Forelimb muscle (tissue), 1 donor: ENCODE measurements at regions not wholly inside any gene's neighbourhood (a gene's known extent, or its start where the extent isn't known, plus 50 kb on each side); places are given as distances from the start of the nearest gene placed in this dataset.

ENCODE experiments used
- DNase-seq: peaks from one replicate; pipeline ENCODE4 v3.0.0-alpha.2; 2013; ENCODE audit warnings: low read depth

- no peak for DNase-seq
These were observed 57.0 kb downstream of the PHLDA1 start for GRCh38 chr12:75974323-75975187.

GRCh38 chr12:75971253-75971652 is 60.3 kb downstream of the PHLDA1 start:
- DNase-seq: no peak

GRCh38 chr12:75970310-75970709 is 61.3 kb downstream of the PHLDA1 start:
- DNase-seq: no peak

- DNase-seq: no peak
These were observed 61.8 kb downstream of the PHLDA1 start for GRCh38 chr12:75969768-75970167.

- no peak for DNase-seq
These were observed 65.9 kb downstream of the PHLDA1 start for GRCh38 chr12:75965661-75966060.

- DNase-seq: no peak
These were observed 67.4 kb downstream of the PHLDA1 start for GRCh38 chr12:75964150-75964549.

GRCh38 chr12:75961878-75962277 is 69.7 kb downstream of the PHLDA1 start:
- no peak for DNase-seq

GRCh38 chr12:75960954-75961661 is 70.5 kb downstream of the PHLDA1 start:
- DNase-seq: no peak

- DNase-seq: no peak
These were observed 71.3 kb downstream of the PHLDA1 start for GRCh38 chr12:75960086-75960910.

GRCh38 chr12:75959506-75959905 is 72.1 kb downstream of the PHLDA1 start:
- no peak for DNase-seq

GRCh38 chr12:75959060-75959459 is 72.5 kb downstream of the PHLDA1 start:
- DNase-seq: no peak

- no peak for DNase-seq
These were observed 76.3 kb downstream of the PHLDA1 start for GRCh38 chr12:75955251-75955650.

- DNase-seq: no peak
These were observed 76.8 kb downstream of the PHLDA1 start for GRCh38 chr12:75954749-75955148.

GRCh38 chr12:75954041-75954440 is 77.5 kb downstream of the PHLDA1 start:
- no peak for DNase-seq

- DNase-seq: no peak
These were observed 78.2 kb downstream of the PHLDA1 start for GRCh38 chr12:75953312-75953906.

GRCh38 chr12:75951399-75952278 is 79.9 kb downstream of the PHLDA1 start:
- no peak for DNase-seq

- DNase-seq: no peak
These were observed 84.3 kb downstream of the PHLDA1 start for GRCh38 chr12:75947156-75947723.

GRCh38 chr12:75945581-75945980 is 86.0 kb downstream of the PHLDA1 start:
- no peak for DNase-seq

GRCh38 chr12:75944905-75945432 is 86.6 kb downstream of the PHLDA1 start:
- DNase-seq: no peak
